Large intestine (tissue), 3 donors: ENCODE measurements at regions not wholly inside any gene's neighbourhood (a gene's known extent, or its start where the extent isn't known, plus 50 kb on each side); places are given as distances from the start of the nearest gene placed in this dataset.

Experiments
- DNase-seq, 2 donors: peaks; one replicate each; pipeline versions ENCODE4 v3.0.0 to v3.0.0-alpha.2; 2013
- H3K27ac ChIP-seq: one replicate; pipeline ENCODE4 v1.5.1; 2013; ENCODE audit warnings: low read length
- H3K27me3 ChIP-seq: 2 replicates; pipeline ENCODE4 v1.6.1; 2013; ENCODE audit warnings: low read length; ENCODE audit not compliant: control insufficient read depth, insufficient read depth
- H3K36me3 ChIP-seq: 2 replicates; pipeline ENCODE4 v1.6.1; 2013; ENCODE audit warnings: low read length; ENCODE audit not compliant: control insufficient read depth, insufficient read depth
- H3K4me1 ChIP-seq: one replicate; pipeline ENCODE4 v1.6.1; 2013; ENCODE audit warnings: low read length; ENCODE audit not compliant: control insufficient read depth, insufficient read depth
- H3K4me3 ChIP-seq: one replicate; pipeline ENCODE4 v1.5.1; 2013; ENCODE audit warnings: low read length
- H3K9me3 ChIP-seq: one replicate; pipeline ENCODE4 v1.6.1; 2013; ENCODE audit warnings: mild to moderate bottlenecking, low read depth, low read length, moderate library complexity; ENCODE audit not compliant: control insufficient read depth
- WGBS: methylation state at CpG from one replicate; pipeline ENCODE4 v1.1.5; 2013; ENCODE audit warnings: low lambda C conversion rate; ENCODE audit not compliant: insufficient coverage; 5-methylcytosine and 5-hydroxymethylcytosine counted together

GRCh38 chr2:56656826-56657225, 473.0 kb downstream of the CCDC85A start:
- H3K4me1 ChIP-seq, result no peaks in the 10 kb centered on the region
- H3K27ac ChIP-seq, result no peak overlapping the region
- no peak for DNase-seq
- WGBS, result 83% methylated on average over 1 of the region's 1 CpG
- no peaks in the 10 kb centered on the region for H3K36me3 ChIP-seq
- no peaks in the 10 kb centered on the region for H3K27me3 ChIP-seq
- H3K4me3 ChIP-seq, result no peak overlapping the region
- no peaks in the 10 kb centered on the region for H3K9me3 ChIP-seq

GRCh38 chr2:56666777-56667176, 483.0 kb downstream of the CCDC85A start:
- Histone ChIP-seq H3K27me3 (no peaks in the 10 kb centered on the region), H3K27ac (no peak overlapping the region), H3K9me3 (no peaks in the 10 kb centered on the region), H3K4me3 (no peak overlapping the region), H3K36me3 (no peaks in the 10 kb centered on the region), H3K4me1 (no peaks in the 10 kb centered on the region)
- no peak for DNase-seq
- WGBS, result no CpG with 5 or more reads among the region's 2 CpGs

- Histone ChIP-seq H3K4me1 (no peaks in the 10 kb centered on the region), H3K36me3 (no peaks in the 10 kb centered on the region), H3K4me3 (no peak overlapping the region), H3K9me3 (peaks cover 7% of the 10 kb centered on the region), H3K27me3 (no peaks in the 10 kb centered on the region), H3K27ac (no peak overlapping the region)
- WGBS, result no CpG with 5 or more reads among the region's 5 CpGs
- no peak for DNase-seq
These were observed 488.3 kb downstream of the CCDC85A start for GRCh38 chr2:56671973-56672569.

- Histone ChIP-seq H3K4me3 (no peak overlapping the region), H3K36me3 (no peaks in the 10 kb centered on the region), H3K9me3 (peaks cover 7% of the 10 kb centered on the region), H3K27ac (no peak overlapping the region), H3K27me3 (no peaks in the 10 kb centered on the region), H3K4me1 (no peaks in the 10 kb centered on the region)
- no peak for DNase-seq
These were observed 490.3 kb downstream of the CCDC85A start for GRCh38 chr2:56674084-56674483.

GRCh38 chr2:56676966-56677365, 493.2 kb downstream of the CCDC85A start:
- no peaks in the 10 kb centered on the region for H3K36me3 ChIP-seq
- peaks cover 7% of the 10 kb centered on the region for H3K9me3 ChIP-seq
- no peaks in the 10 kb centered on the region for H3K4me1 ChIP-seq
- 88% methylated on average over 2 of the region's 2 CpGs for WGBS
- no peak overlapping the region for H3K4me3 ChIP-seq
- no peak for DNase-seq
- H3K27me3 ChIP-seq, result no peaks in the 10 kb centered on the region
- H3K27ac ChIP-seq, result no peak overlapping the region

GRCh38 chr2:56680971-56681631, 497.3 kb downstream of the CCDC85A start:
- Histone ChIP-seq H3K9me3 (no peaks in the 10 kb centered on the region), H3K27ac (no peak overlapping the region), H3K4me3 (no peak overlapping the region), H3K27me3 (no peaks in the 10 kb centered on the region), H3K4me1 (no peaks in the 10 kb centered on the region), H3K36me3 (no peaks in the 10 kb centered on the region)
- DNase-seq, result no peak
- WGBS, result no CpG with 5 or more reads among the region's 3 CpGs

GRCh38 chr2:56681659-56682396, 498.0 kb downstream of the CCDC85A start:
- 64% methylated on average over 3 of the region's 5 CpGs for WGBS
- H3K27ac ChIP-seq, result no peak overlapping the region

GRCh38 chr2:56682397-56682760, 498.6 kb downstream of the CCDC85A start:
- H3K4me3 ChIP-seq, result no peak overlapping the region
- H3K27me3 ChIP-seq, result no peaks in the 10 kb centered on the region
- no peaks in the 10 kb centered on the region for H3K4me1 ChIP-seq
- no peak overlapping the region for H3K27ac ChIP-seq
- no peaks in the 10 kb centered on the region for H3K9me3 ChIP-seq
- WGBS, result no CpG with 5 or more reads among the region's 3 CpGs
- no peaks in the 10 kb centered on the region for H3K36me3 ChIP-seq
- no peak for DNase-seq

More at GRCh38 chr2:56681659-56682396, 498.0 kb downstream of the CCDC85A start:
- Histone ChIP-seq H3K36me3 (no peaks in the 10 kb centered on the region), H3K27me3 (no peaks in the 10 kb centered on the region), H3K9me3 (no peaks in the 10 kb centered on the region), H3K4me3 (no peak overlapping the region), H3K4me1 (no peaks in the 10 kb centered on the region)
- DNase-seq, result no peak

- Histone ChIP-seq H3K9me3 (no peaks in the 10 kb centered on the region), H3K27me3 (no peaks in the 10 kb centered on the region), H3K27ac (no peak overlapping the region), H3K4me1 (no peaks in the 10 kb centered on the region), H3K4me3 (no peak overlapping the region), H3K36me3 (no peaks in the 10 kb centered on the region)
- no CpG with 5 or more reads among the region's 1 CpG for WGBS
- DNase-seq, result no peak
These were observed 500.5 kb downstream of the CCDC85A start for GRCh38 chr2:56684327-56684726.

GRCh38 chr2:56685205-56685604, 501.4 kb downstream of the CCDC85A start:
- Histone ChIP-seq H3K4me1 (no peaks in the 10 kb centered on the region), H3K27ac (no peak overlapping the region), H3K27me3 (no peaks in the 10 kb centered on the region), H3K36me3 (no peaks in the 10 kb centered on the region), H3K4me3 (no peak overlapping the region), H3K9me3 (no peaks in the 10 kb centered on the region)
- no peak for DNase-seq
- WGBS, result 100% methylated on average over 1 of the region's 4 CpGs
